GM21723 (cell line): ENCODE measurements at regions not wholly inside any gene's neighbourhood (a gene's known extent, or its start where the extent isn't known, plus 50 kb on each side); places are given as distances from the start of the nearest gene placed in this dataset.
"Not testable (repeated sequence)": the region's sequence is repeated elsewhere in the genome, so short reads cannot be mapped to it uniquely, and the experiment has no call there.

Source experiments
- ATAC-seq: cut with Tn5 transposase; IDR thresholded peaks from one replicate; pipeline ENCODE4 v1.9.1; 2021; ENCODE audit warnings: mild to moderate bottlenecking, moderate library complexity; ENCODE audit not compliant: unreplicated experiment

DNA sequence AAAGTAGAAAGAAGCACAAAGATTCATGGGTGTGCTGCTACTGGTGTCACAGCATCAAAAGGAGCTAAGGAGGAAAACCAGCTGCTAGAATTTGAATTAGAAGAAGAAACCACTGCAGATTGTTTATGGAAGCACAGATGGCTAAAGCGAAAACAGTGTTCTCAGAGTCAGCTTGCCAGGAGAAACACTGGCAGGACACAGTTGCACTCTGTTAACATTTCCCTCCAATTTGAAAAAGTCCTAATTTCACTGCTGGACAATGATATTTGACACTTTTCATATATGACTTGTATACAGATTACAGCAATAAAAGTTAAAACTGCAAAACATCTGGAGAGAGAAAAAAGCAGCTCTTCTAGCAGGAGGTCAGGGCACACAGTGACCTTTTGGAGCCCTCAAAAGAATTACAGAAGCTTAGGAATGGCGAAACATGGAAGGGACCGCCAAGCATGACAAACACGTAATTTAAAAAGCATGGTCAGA is 314.5 kb downstream of the COL12A1 start:
- ATAC-seq = no peak

GRCh38 chr6:74889635-74890034 is 316.2 kb downstream of the COL12A1 start:
- no peak for ATAC-seq

GRCh38 chr6:74888741-74889140 is 317.1 kb downstream of the COL12A1 start:
- not testable (repeated sequence) for ATAC-seq

GRCh38 chr6:74879976-74880375 is 325.9 kb downstream of the COL12A1 start:
- no peak for ATAC-seq

- ATAC-seq = no peak
These were observed 326.6 kb downstream of the COL12A1 start for GRCh38 chr6:74879234-74879633.

- no peak for ATAC-seq
These were observed 330.7 kb downstream of the COL12A1 start for GRCh38 chr6:74875193-74875592.

DNA sequence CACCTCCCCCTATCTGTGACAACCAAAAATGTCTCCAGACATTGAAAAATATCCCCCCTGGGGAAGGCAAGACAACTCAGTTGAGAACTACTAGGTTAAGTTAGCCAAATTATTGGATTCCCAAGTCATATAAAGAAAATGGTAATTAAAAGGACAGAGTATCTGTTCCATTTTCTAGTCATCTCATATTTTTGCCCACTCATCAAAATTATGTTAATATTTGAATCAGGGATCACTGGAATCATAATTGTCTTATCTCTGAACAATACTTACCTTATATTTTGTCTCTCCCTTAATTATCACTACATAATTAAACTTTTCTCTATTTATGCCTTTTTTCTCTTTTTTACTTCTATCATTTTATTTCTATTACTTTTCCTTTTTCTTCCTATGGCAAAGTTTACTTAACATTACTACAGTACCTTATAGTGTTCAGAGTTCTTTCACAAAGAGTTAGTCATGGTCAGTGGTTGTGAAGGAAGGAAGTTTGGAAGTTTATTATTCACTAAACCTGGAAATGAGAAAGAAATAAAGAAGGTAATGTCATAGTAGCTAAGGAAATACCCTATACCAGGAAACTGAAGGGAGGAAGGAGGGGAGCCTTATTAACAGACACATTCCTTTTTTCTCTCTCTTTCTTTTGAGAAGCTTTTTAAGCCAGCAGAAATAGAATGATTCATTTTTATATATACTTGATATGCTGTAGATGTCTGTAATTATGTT is 332.9 kb downstream of the COL12A1 start:
- ATAC-seq = no peak

GRCh38 chr6:74871757-74872156 is 334.1 kb downstream of the COL12A1 start:
- no peak for ATAC-seq

DNA sequence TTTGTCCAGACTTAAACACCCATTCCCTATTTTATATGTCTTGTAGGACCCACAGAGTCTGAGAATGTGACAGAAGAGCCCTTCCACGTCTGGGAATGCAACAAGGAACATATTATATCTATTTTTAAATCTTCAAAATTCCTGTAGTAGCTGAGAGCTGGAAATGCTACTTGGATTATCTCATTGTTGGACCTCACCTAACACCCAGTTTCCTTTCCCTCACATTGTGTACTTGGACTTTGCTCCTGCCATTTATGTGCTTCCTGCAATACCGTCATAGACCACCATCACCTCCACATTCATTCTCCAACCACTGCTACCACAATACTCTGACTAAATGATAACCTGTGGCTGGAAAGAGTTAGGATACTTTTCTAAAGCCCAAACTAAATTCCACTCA is 335.4 kb downstream of the COL12A1 start:
- no peak for ATAC-seq

GRCh38 chr6:74867291-74867690 is 338.6 kb downstream of the COL12A1 start:
- ATAC-seq = no peak

- no peak for ATAC-seq
These were observed 341.9 kb downstream of the COL12A1 start for GRCh38 chr6:74863968-74864367.

DNA sequence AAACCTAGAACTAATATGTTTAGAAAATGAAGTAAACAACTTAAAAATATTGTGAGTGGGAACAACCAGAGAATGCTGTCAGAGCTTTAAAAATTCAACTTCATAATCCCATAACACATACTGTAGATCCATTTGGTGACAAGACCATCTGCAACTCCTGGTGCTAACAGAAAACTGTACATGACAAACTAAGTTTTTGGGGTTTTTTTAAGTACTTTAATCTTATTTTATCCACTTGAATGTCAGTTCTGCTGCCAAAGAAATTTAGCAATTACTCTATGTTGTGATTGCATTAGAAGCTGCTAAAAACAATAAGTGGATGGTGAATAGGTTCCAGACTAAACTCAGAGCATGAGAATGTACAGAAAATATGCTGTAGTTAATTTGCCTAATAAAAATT is 345.4 kb downstream of the COL12A1 start:
- ATAC-seq = no peak

GRCh38 chr6:74857157-74857556 is 348.7 kb downstream of the COL12A1 start:
- no peak for ATAC-seq

- no peak for ATAC-seq
These were observed 351.9 kb downstream of the COL12A1 start for GRCh38 chr6:74853991-74854390.

DNA sequence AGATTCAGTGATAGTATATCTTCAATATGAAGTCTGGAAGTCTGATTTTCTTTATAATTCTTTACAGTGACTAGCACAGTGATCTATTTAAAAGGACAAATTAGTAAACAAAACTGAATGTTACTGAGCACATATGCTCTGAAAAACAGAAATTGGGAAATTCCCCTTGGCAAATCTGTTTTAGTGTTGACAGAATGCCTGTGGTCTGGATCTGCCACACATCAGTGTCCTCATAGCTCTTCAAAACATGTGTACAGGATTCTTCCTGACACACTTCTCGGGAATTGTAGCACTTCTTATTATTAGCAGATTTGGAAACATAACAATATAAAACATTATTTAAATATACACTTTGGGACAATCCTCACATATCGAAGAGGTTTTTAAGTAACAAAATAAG is 354.3 kb downstream of the COL12A1 start:
- ATAC-seq = no peak

DNA sequence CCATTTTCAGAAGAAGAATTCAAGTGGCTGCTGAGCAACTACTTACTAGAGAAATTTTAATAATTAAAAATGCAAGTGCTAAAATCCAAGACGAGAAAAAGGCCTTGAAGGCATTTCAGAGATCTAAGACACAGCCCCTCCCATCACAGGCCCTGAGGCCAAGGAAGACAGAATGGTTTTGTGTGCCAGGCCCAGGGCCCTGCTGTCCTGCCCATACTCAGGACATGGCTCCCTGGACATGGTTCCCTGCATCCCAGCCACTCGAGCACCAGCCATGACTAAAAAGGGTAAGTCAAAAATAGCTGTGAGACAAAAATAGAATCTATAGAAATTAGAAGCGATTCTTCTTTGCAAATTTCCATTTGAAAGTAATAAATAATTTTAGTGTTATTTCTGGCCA is 364.9 kb downstream of the COL12A1 start:
- ATAC-seq = no peak

- ATAC-seq = no peak
These were observed 370.9 kb downstream of the COL12A1 start for GRCh38 chr6:74834967-74835366.

GRCh38 chr6:74826263-74826662 is 379.6 kb downstream of the COL12A1 start:
- no peak for ATAC-seq

DNA sequence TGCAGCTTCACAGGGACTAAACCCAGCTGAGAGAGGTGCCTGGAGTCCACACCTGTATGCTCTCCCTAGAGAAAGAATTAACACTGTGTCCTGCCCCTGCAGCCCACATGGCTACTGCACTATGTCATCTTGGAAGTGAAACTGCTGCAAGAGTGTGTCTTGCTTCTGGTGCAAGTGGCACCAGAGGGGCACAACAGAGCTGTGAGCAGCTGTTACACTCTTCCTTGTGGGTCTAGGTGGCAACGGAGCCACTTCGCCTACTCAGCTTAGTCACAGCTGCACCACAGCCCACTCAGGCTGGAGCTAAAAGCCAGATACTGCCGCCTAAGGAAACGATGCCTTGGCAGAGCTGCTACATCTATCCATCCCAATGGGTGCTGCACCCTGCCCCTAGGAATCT is 391.4 kb downstream of the COL12A1 start:
- no peak for ATAC-seq

- ATAC-seq = no peak
These were observed 398.2 kb downstream of the COL12A1 start for GRCh38 chr6:74807674-74808073.

DNA sequence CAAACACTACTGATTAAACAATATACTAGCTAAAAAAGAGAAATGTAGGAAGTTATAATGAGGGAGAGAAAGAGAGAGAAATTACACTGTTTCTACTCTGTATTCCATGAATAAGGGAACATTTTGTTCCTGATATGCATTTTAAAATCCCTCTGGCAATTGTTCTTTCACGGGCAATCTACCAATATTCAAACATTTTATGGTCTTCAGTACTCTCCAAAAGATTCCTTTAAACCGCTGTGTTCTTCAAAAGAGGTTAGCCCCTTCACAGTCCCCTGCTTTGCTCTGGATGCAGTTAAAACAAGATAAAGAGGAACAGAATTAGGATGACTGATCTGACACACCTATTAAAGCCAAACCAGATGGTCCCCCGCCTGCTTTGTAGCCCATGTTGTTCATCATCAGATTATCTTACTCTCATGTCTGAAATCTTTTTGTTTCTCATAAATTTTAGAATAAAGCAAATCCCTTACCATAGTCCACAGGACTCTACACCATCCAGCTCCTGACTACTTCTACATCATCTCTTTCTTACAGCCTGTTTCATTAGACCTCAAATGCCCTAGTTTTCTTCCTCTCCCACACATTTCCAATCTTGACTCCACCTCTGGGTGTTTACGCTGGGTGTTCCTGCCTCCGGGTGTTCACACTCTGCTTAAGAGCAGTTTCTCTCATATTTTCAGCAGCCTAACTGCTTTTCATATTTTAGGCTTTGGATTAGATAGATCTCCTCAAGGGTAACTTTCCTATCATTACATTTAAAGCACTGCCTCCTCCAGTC is 399.7 kb downstream of the COL12A1 start:
- ATAC-seq = no peak

DNA sequence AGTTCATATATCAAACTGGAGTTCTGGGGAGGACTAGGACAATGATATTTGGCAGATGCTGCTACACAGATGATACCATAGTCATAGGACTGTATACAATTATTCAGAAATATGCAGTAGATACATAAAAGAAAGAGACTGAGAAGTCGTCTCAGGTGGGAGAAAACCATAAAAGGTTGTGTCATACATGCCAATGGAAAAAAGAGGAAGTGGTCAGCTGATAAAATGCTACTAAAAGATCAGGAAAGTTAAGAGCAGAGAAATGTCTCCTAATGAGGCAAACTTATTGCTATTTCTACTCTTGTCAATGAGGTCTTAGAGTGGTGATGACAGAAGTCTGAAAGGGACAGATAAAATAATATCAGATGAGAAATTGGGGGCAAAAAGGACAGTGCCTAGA is 407.6 kb downstream of the COL12A1 start:
- no peak for ATAC-seq
